Neural cell (in vitro differentiated cells): ENCODE measurements at regions not wholly inside any gene's neighbourhood (a gene's known extent, or its start where the extent isn't known, plus 50 kb on each side); places are given as distances from the start of the nearest gene placed in this dataset.

Source experiments
- H2AFZ ChIP-seq: fragments of 200-600, 300-800 bp; sonication (generic), shearing (Covaris generic); 2 replicates; pipeline ENCODE4 v1.6.0; 2014; ENCODE audit warnings: low read depth, mild to moderate bottlenecking, antibody characterized with exemption, low read length, moderate library complexity
- H3F3A ChIP-seq: fragments of 200-600 bp; shearing (Covaris generic); 2 replicates; pipeline ENCODE4 v1.6.1; 2016; ENCODE audit warnings: mild to moderate bottlenecking, moderate library complexity, mixed read lengths, antibody characterized with exemption, low read length; ENCODE audit not compliant: insufficient read depth, poor library complexity, severe bottlenecking
- H3K27ac ChIP-seq: fragments of 200-600, 300-800 bp; sonication (generic), shearing (Covaris generic); 2 replicates; pipeline ENCODE4 v1.5.1; 2014; ENCODE audit warnings: mild to moderate bottlenecking, low read length, moderate library complexity
- H3K27me3 ChIP-seq: fragments of 300-800, 200-600 bp; sonication (generic), shearing (Covaris generic); 2 replicates; pipeline ENCODE4 v1.6.0; 2014; ENCODE audit warnings: mild to moderate bottlenecking, low read depth, low read length, moderate library complexity; ENCODE audit not compliant: insufficient read depth
- H3K36me3 ChIP-seq: fragments of 300-800, 200-600 bp; sonication (generic), shearing (Covaris generic); 2 replicates; pipeline ENCODE4 v1.5.1; 2014; ENCODE audit warnings: mild to moderate bottlenecking, antibody characterized with exemption, low read length, moderate library complexity; ENCODE audit not compliant: insufficient read depth
- H3K4me2 ChIP-seq: fragments of 300-800, 200-600 bp; sonication (generic), shearing (Covaris generic); 2 replicates; pipeline ENCODE4 v1.6.0; 2014; ENCODE audit warnings: mild to moderate bottlenecking, low read length
- H3K4me3 ChIP-seq: fragments of 300-800, 200-600 bp; sonication (generic), shearing (Covaris generic); 2 replicates; pipeline ENCODE4 v1.5.1; 2014; ENCODE audit warnings: mild to moderate bottlenecking, low read length, moderate library complexity
- H3K79me2 ChIP-seq: fragments of 200-600 bp; shearing (Covaris generic); replicated peaks from 2 replicates; pipeline ENCODE4 v1.6.0; 2014; ENCODE audit warnings: mild to moderate bottlenecking, low read length, moderate library complexity; ENCODE audit not compliant: insufficient read depth
- H3K9ac ChIP-seq: fragments of 300-800, 200-600 bp; sonication (generic), shearing (Covaris generic); 2 replicates; pipeline ENCODE4 v1.6.1; 2016; ENCODE audit warnings: mild to moderate bottlenecking, low read length, mixed read lengths
- H3K9me2 ChIP-seq: fragments of 200-600 bp; shearing (Covaris generic); 2 replicates; pipeline ENCODE4 v1.6.1; 2016; ENCODE audit warnings: mild to moderate bottlenecking, low read length, mixed read lengths; ENCODE audit not compliant: insufficient read depth
- H3K9me3 ChIP-seq: fragments of 200-600, 300-800 bp; sonication (generic), shearing (Covaris generic); 2 replicates; pipeline ENCODE4 v1.6.1; 2016; ENCODE audit warnings: mild to moderate bottlenecking, mixed run types, low read length, moderate library complexity, mixed read lengths
- H4K20me1 ChIP-seq: fragments of 200-600 bp; shearing (Covaris generic); 2 replicates; pipeline ENCODE4 v1.6.1; 2016; ENCODE audit warnings: mild to moderate bottlenecking, mixed run types; ENCODE audit not compliant: insufficient read depth
- EP300 ChIP-seq: fragments of 450-650 bp; conservative IDR thresholded peaks from 2 replicates; pipeline ENCODE4 v1.6.1; 2014; ENCODE audit warnings: antibody characterized with exemption, mild to moderate bottlenecking, moderate library complexity; ENCODE audit not compliant: poor library complexity, severe bottlenecking
- EZH2 ChIP-seq: fragments of 200-600, 300-800 bp; shearing (Covaris generic), sonication (generic); IDR thresholded peaks from 2 replicates; pipeline ENCODE4 v1.6.1; 2014; ENCODE audit warnings: antibody characterized with exemption, low read length, borderline replicate concordance, mild to moderate bottlenecking; ENCODE audit not compliant: insufficient read depth, poor library complexity, severe bottlenecking
- MXI1 ChIP-seq: fragments of 450-650 bp; conservative IDR thresholded peaks from 2 replicates; pipeline ENCODE4 v1.6.1; 2014; ENCODE audit warnings: antibody characterized with exemption, mild to moderate bottlenecking; ENCODE audit not compliant: poor library complexity, severe bottlenecking
- POLR2AphosphoS5 ChIP-seq: IDR thresholded peaks from 2 replicates; pipeline ENCODE4 v1.6.1; 2012
- RAD21 ChIP-seq: fragments of 450-650 bp; conservative IDR thresholded peaks from 2 replicates; pipeline ENCODE4 v1.6.1; 2014; ENCODE audit warnings: antibody characterized with exemption, mild to moderate bottlenecking, moderate library complexity
- SMC3 ChIP-seq: fragments of 450-650 bp; conservative IDR thresholded peaks from 2 replicates; pipeline ENCODE4 v1.6.1; 2014; ENCODE audit warnings: antibody characterized with exemption, mild to moderate bottlenecking, moderate library complexity; ENCODE audit not compliant: poor library complexity
- TAF1 ChIP-seq: IDR thresholded peaks from 2 replicates; pipeline ENCODE4 v1.6.1; 2012; ENCODE audit warnings: low read depth
- TF ChIP-seq, protein P1 (sequence below): IDR thresholded peaks from 2 replicates; pipeline ENCODE4 v1.6.1; 2012; ENCODE audit warnings: borderline replicate concordance
- TF ChIP-seq, protein P2 (sequence below): fragments of 450-650 bp; IDR thresholded peaks from 2 replicates; pipeline ENCODE4 v1.5.1; 2014; ENCODE audit warnings: antibody characterized with exemption, mild to moderate bottlenecking, moderate library complexity; ENCODE audit not compliant: poor library complexity, severe bottlenecking

- Histone ChIP-seq H3K27me3 (no peaks in the 10 kb centered on the region), H4K20me1 (no peaks in the 10 kb centered on the region), H3K9me2 (no peaks in the 10 kb centered on the region), H3F3A (no peaks in the 10 kb centered on the region), H3K9ac (no peak overlapping the region), H3K36me3 (no peaks in the 10 kb centered on the region), H3K4me2 (no peak overlapping the region), H3K27ac (no peak overlapping the region), H3K9me3 (no peaks in the 10 kb centered on the region), H3K4me3 (no peak overlapping the region), H3K79me2 (no peaks in the 10 kb centered on the region), H2AFZ (no peak overlapping the region)
- TF ChIP-seq EP300 (no peak), SMC3 (no peak), EZH2 (no peak), POLR2AphosphoS5 (no peak), TAF1 (no peak), MXI1 (no peak), RAD21 (no peak)
- TF ChIP-seq, protein P1, sequence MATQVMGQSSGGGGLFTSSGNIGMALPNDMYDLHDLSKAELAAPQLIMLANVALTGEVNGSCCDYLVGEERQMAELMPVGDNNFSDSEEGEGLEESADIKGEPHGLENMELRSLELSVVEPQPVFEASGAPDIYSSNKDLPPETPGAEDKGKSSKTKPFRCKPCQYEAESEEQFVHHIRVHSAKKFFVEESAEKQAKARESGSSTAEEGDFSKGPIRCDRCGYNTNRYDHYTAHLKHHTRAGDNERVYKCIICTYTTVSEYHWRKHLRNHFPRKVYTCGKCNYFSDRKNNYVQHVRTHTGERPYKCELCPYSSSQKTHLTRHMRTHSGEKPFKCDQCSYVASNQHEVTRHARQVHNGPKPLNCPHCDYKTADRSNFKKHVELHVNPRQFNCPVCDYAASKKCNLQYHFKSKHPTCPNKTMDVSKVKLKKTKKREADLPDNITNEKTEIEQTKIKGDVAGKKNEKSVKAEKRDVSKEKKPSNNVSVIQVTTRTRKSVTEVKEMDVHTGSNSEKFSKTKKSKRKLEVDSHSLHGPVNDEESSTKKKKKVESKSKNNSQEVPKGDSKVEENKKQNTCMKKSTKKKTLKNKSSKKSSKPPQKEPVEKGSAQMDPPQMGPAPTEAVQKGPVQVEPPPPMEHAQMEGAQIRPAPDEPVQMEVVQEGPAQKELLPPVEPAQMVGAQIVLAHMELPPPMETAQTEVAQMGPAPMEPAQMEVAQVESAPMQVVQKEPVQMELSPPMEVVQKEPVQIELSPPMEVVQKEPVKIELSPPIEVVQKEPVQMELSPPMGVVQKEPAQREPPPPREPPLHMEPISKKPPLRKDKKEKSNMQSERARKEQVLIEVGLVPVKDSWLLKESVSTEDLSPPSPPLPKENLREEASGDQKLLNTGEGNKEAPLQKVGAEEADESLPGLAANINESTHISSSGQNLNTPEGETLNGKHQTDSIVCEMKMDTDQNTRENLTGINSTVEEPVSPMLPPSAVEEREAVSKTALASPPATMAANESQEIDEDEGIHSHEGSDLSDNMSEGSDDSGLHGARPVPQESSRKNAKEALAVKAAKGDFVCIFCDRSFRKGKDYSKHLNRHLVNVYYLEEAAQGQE: no peak
- TF ChIP-seq, protein P2, sequence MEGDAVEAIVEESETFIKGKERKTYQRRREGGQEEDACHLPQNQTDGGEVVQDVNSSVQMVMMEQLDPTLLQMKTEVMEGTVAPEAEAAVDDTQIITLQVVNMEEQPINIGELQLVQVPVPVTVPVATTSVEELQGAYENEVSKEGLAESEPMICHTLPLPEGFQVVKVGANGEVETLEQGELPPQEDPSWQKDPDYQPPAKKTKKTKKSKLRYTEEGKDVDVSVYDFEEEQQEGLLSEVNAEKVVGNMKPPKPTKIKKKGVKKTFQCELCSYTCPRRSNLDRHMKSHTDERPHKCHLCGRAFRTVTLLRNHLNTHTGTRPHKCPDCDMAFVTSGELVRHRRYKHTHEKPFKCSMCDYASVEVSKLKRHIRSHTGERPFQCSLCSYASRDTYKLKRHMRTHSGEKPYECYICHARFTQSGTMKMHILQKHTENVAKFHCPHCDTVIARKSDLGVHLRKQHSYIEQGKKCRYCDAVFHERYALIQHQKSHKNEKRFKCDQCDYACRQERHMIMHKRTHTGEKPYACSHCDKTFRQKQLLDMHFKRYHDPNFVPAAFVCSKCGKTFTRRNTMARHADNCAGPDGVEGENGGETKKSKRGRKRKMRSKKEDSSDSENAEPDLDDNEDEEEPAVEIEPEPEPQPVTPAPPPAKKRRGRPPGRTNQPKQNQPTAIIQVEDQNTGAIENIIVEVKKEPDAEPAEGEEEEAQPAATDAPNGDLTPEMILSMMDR: no peak
Measured at GRCh38 chr6:11947575-11947974, 64.5 kb upstream of the HIVEP1 start.

- Histone ChIP-seq H3K79me2 (no peaks in the 10 kb centered on the region), H3K27ac (no peak overlapping the region), H3F3A (no peaks in the 10 kb centered on the region), H3K4me3 (no peak overlapping the region), H3K4me2 (no peak overlapping the region), H3K36me3 (no peaks in the 10 kb centered on the region), H2AFZ (no peak overlapping the region), H3K9me3 (no peaks in the 10 kb centered on the region), H4K20me1 (no peaks in the 10 kb centered on the region), H3K9ac (no peak overlapping the region), H3K27me3 (no peaks in the 10 kb centered on the region), H3K9me2 (no peaks in the 10 kb centered on the region)
- TF ChIP-seq, protein P1: no peak
- TF ChIP-seq POLR2AphosphoS5 (no peak), SMC3 (no peak), TAF1 (no peak), RAD21 (no peak), EZH2 (no peak)
- TF ChIP-seq, protein P2: no peak
Measured at GRCh38 chr6:11947063-11947462, 65.0 kb upstream of the HIVEP1 start.
